ENCODE measurements at regions not wholly inside any gene's neighbourhood (a gene's known extent, or its start where the extent isn't known, plus 50 kb on each side); places are given as distances from the start of the nearest gene placed in this dataset.

- H3K9me3 ChIP-seq (ENCODE audit: control insufficient read depth, low read depth, low read length), result no peaks in the 10 kb centered on the region
- H3K4me2 ChIP-seq (ENCODE audit: control insufficient read depth, extremely low read depth, insufficient read depth, low read depth, low read length), result no peak overlapping the region
- no peak for TF ChIP-seq CTCF (optimal IDR thresholded peaks at IDR 0.05 in 1 of 3, IDR thresholded peaks at IDR 0.05 in 1 of 3, conservative IDR thresholded peaks at IDR 0.05 in 1 of 3; ENCODE audit: extremely low read depth in 1 of 3, insufficient read depth in 2 of 3, low read length in 3 of 3)
- H4K20me1 ChIP-seq (ENCODE audit: control insufficient read depth, extremely low read depth, insufficient read depth, low read length), result no peaks in the 10 kb centered on the region
- no peak overlapping the region for H3K27ac ChIP-seq (ENCODE audit: control insufficient read depth, insufficient read depth, low read length)
- FAIRE-seq (no peak), DNase-seq (ENCODE audit: low read depth, low spot score) (no peak)
- H3K4me3 ChIP-seq (ENCODE audit: control insufficient read depth in 2 of 3, extremely low read depth in 1 of 3, insufficient read depth in 2 of 3, low read depth in 1 of 3, low read length in 3 of 3), result no peak overlapping the region
- no peaks in the 10 kb centered on the region for H3K79me2 ChIP-seq (ENCODE audit: control insufficient read depth, insufficient read depth, low read length)
- H3K4me1 ChIP-seq (ENCODE audit: control insufficient read depth, extremely low read depth, insufficient read depth, low read length), result no peaks in the 10 kb centered on the region
- no peaks in the 10 kb centered on the region for H3K36me3 ChIP-seq (ENCODE audit: control insufficient read depth in 2 of 2, extremely low read depth in 1 of 2, insufficient read depth in 2 of 2, low read length in 2 of 2)
- H3K9ac ChIP-seq (ENCODE audit: control insufficient read depth, extremely low read depth, insufficient read depth, low read length), result no peak overlapping the region
- H3K27me3 ChIP-seq (ENCODE audit: control insufficient read depth, extremely low read depth, insufficient read depth, low read length), result no peaks in the 10 kb centered on the region
- H2AFZ ChIP-seq (ENCODE audit: control insufficient read depth, low read length), result no peak overlapping the region
- dilution Hi-C loops (cut with MboI; ENCODE audit: extremely low pct_ligation_motif_present, low sequenced_read_pairs), result no loop called here
- no peaks in the 10 kb centered on the region for H3K9me1 ChIP-seq (ENCODE audit: control insufficient read depth, extremely low read depth, insufficient read depth, low read length)
Measured at GRCh38 chr2:83531206-83531826, 927.8 kb downstream of the SUCLG1 start.

GRCh38 chr2:83528767-83529166 lies 930.3 kb downstream of the SUCLG1 start:
- H2AFZ ChIP-seq (ENCODE audit: control insufficient read depth, low read length), result no peak overlapping the region
- dilution Hi-C loops (cut with MboI; ENCODE audit: extremely low pct_ligation_motif_present, low sequenced_read_pairs), result no loop called here

More at GRCh38 chr2:83528767-83529166, 930.3 kb downstream of the SUCLG1 start:
- no peak overlapping the region for H3K9ac ChIP-seq (ENCODE audit: control insufficient read depth, extremely low read depth, insufficient read depth, low read length)
- no peaks in the 10 kb centered on the region for H4K20me1 ChIP-seq (ENCODE audit: control insufficient read depth, extremely low read depth, insufficient read depth, low read length)
- no peak for DNase-seq (ENCODE audit: low read depth, low spot score)
- H3K79me2 ChIP-seq (ENCODE audit: control insufficient read depth, insufficient read depth, low read length), result no peaks in the 10 kb centered on the region
- H3K27ac ChIP-seq (ENCODE audit: control insufficient read depth, insufficient read depth, low read length), result no peak overlapping the region
- H3K4me3 ChIP-seq (ENCODE audit: control insufficient read depth in 2 of 3, extremely low read depth in 1 of 3, insufficient read depth in 2 of 3, low read depth in 1 of 3, low read length in 3 of 3), result no peak overlapping the region
- no peaks in the 10 kb centered on the region for H3K9me1 ChIP-seq (ENCODE audit: control insufficient read depth, extremely low read depth, insufficient read depth, low read length)
- H3K4me2 ChIP-seq (ENCODE audit: control insufficient read depth, extremely low read depth, insufficient read depth, low read depth, low read length), result no peak overlapping the region
- no peaks in the 10 kb centered on the region for H3K9me3 ChIP-seq (ENCODE audit: control insufficient read depth, low read depth, low read length)
- no peaks in the 10 kb centered on the region for H3K4me1 ChIP-seq (ENCODE audit: control insufficient read depth, extremely low read depth, insufficient read depth, low read length)
- FAIRE-seq, result no peak
- TF ChIP-seq EZH2 (IDR thresholded peaks at IDR 0.05; ENCODE audit: low read length), result no peak
- no peak for TF ChIP-seq CTCF (optimal IDR thresholded peaks at IDR 0.05 in 1 of 3, IDR thresholded peaks at IDR 0.05 in 1 of 3, conservative IDR thresholded peaks at IDR 0.05 in 1 of 3; ENCODE audit: extremely low read depth in 1 of 3, insufficient read depth in 2 of 3, low read length in 3 of 3)
- H3K36me3 ChIP-seq (ENCODE audit: control insufficient read depth in 2 of 2, extremely low read depth in 1 of 2, insufficient read depth in 2 of 2, low read length in 2 of 2), result no peaks in the 10 kb centered on the region
- H3K27me3 ChIP-seq (ENCODE audit: control insufficient read depth, extremely low read depth, insufficient read depth, low read length), result no peaks in the 10 kb centered on the region
